PC-9 (cell line): ENCODE measurements at regions not wholly inside any gene's neighbourhood (a gene's known extent, or its start where the extent isn't known, plus 50 kb on each side); places are given as distances from the start of the nearest gene placed in this dataset.

ENCODE experiments used
- BruUV-seq: library from RNA; stranded (reverse); fragments of 400-500 nt; replicated peaks from 2 replicates; lab custom pipeline; 2021; lab: Mats Ljungman, UMichigan
- CTCF ChIA-PET: fragments of 300-600 bp; sonication (Branson Sonifier 250); formaldehyde crosslinking; loops from one replicate; lab custom pipeline; 2022; ENCODE audit warnings: antibody characterized with exemption; lab: Charles Lee
- POLR2A ChIA-PET: fragments of 300-600 bp; sonication (Branson Sonifier 250); formaldehyde crosslinking; loops from one replicate; lab custom pipeline; 2022; ENCODE audit warnings: antibody characterized with exemption; ENCODE audit not compliant: unreplicated experiment; lab: Charles Lee
- DNase-seq, 2 experiments: peaks; one replicate each; pipeline versions ENCODE4 v3.0.0 to v3.0.0-alpha.2; 2015 to 2022; ENCODE audit warnings: mixed read lengths in 1 of 2
- H2AFZ ChIP-seq: fragments of 200-600 bp; sonication (generic); 2 replicates; pipeline ENCODE4 v1.8.1; 2017; ENCODE audit warnings: antibody characterized with exemption
- H3F3A ChIP-seq: fragments of 200-600 bp; sonication (generic); 2 replicates; pipeline ENCODE4 v1.8.1; 2017; ENCODE audit warnings: antibody characterized with exemption, mild to moderate bottlenecking, low read depth; ENCODE audit not compliant: insufficient read depth
- H3K27ac ChIP-seq: fragments of 200-600 bp; sonication (generic); 2 replicates; pipeline ENCODE4 v1.6.1; 2016; ENCODE audit warnings: mixed run types
- H3K27me3 ChIP-seq: fragments of 200-600 bp; sonication (generic); 2 replicates; pipeline ENCODE4 v1.6.1; 2016; ENCODE audit warnings: low read depth, mixed run types; ENCODE audit not compliant: insufficient read depth
- H3K36me3 ChIP-seq: fragments of 200-600 bp; sonication (generic); 2 replicates; pipeline ENCODE4 v1.6.1; 2016; ENCODE audit warnings: low read depth, mixed run types
- H3K4me1 ChIP-seq: fragments of 200-600 bp; sonication (generic); replicated peaks from 2 replicates; pipeline ENCODE4 v1.6.1; 2016; ENCODE audit warnings: mixed run types; ENCODE audit not compliant: insufficient read depth
- H3K4me2 ChIP-seq: fragments of 200-600 bp; sonication (generic); 2 replicates; pipeline ENCODE4 v1.6.1; 2017; ENCODE audit warnings: mixed run types
- H3K4me3 ChIP-seq: fragments of 200-600 bp; sonication (generic); 2 replicates; pipeline ENCODE4 v1.6.1; 2016; ENCODE audit warnings: mixed run types
- H3K79me2 ChIP-seq: fragments of 200-600 bp; sonication (generic); 2 replicates; pipeline ENCODE4 v1.6.1; 2017; ENCODE audit warnings: low read depth, mixed run types
- H3K9me2 ChIP-seq: fragments of 200-600 bp; sonication (generic); 2 replicates; pipeline ENCODE4 v1.8.1; 2017; ENCODE audit warnings: mild to moderate bottlenecking; ENCODE audit not compliant: insufficient read depth
- H3K9me3 ChIP-seq: fragments of 200-600 bp; sonication (generic); 2 replicates; pipeline ENCODE4 v1.8.1; 2016; ENCODE audit warnings: low read depth; ENCODE audit not compliant: insufficient read depth
- H4K20me1 ChIP-seq: fragments of 200-600 bp; sonication (generic); 2 replicates; pipeline ENCODE4 v1.8.1; 2017; ENCODE audit not compliant: insufficient read depth
- EZH2 ChIP-seq: fragments of 200-600 bp; sonication (generic); IDR thresholded peaks from 2 replicates; pipeline ENCODE4 v1.8.0; 2017; ENCODE audit warnings: antibody characterized with exemption, low read depth
- intact Hi-C: fragments of 100-400 bp; cut with micrococcal nuclease; formaldehyde crosslinking; loops from one replicate; pipeline ENCODE4 v1.10.0; 2022; ENCODE audit not compliant: unreplicated experiment
- TF ChIP-seq, protein P1 (sequence below): fragments of 200-600 bp; sonication (generic); conservative IDR thresholded peaks from 2 replicates; pipeline ENCODE4 v1.6.1; 2017; ENCODE audit warnings: mixed run types, antibody characterized with exemption, mild to moderate bottlenecking, moderate library complexity

GRCh38 chr6:156511051-156511450, 266.1 kb upstream of the ARID1B start:
- no peak for DNase-seq
- H3K4me1 ChIP-seq, result no peaks in the 10 kb centered on the region
- BruUV-seq, result no TSS peak
- H3K27ac ChIP-seq, result no peak overlapping the region
- CTCF ChIA-PET, result no interaction called here
- TF ChIP-seq, protein P1, sequence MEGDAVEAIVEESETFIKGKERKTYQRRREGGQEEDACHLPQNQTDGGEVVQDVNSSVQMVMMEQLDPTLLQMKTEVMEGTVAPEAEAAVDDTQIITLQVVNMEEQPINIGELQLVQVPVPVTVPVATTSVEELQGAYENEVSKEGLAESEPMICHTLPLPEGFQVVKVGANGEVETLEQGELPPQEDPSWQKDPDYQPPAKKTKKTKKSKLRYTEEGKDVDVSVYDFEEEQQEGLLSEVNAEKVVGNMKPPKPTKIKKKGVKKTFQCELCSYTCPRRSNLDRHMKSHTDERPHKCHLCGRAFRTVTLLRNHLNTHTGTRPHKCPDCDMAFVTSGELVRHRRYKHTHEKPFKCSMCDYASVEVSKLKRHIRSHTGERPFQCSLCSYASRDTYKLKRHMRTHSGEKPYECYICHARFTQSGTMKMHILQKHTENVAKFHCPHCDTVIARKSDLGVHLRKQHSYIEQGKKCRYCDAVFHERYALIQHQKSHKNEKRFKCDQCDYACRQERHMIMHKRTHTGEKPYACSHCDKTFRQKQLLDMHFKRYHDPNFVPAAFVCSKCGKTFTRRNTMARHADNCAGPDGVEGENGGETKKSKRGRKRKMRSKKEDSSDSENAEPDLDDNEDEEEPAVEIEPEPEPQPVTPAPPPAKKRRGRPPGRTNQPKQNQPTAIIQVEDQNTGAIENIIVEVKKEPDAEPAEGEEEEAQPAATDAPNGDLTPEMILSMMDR, result no peak
- no peak for TF ChIP-seq EZH2
- H4K20me1 ChIP-seq, result no peaks in the 10 kb centered on the region
- no peaks in the 10 kb centered on the region for H3F3A ChIP-seq
- H3K9me2 ChIP-seq, result no peaks in the 10 kb centered on the region
- intact Hi-C loops, result no loop called here
- no peak overlapping the region for H3K4me3 ChIP-seq
- POLR2A ChIA-PET, result no interaction called here
- no peaks in the 10 kb centered on the region for H3K9me3 ChIP-seq
- no peak overlapping the region for H2AFZ ChIP-seq
- H3K36me3 ChIP-seq, result no peaks in the 10 kb centered on the region
- H3K79me2 ChIP-seq, result no peaks in the 10 kb centered on the region
- H3K4me2 ChIP-seq, result no peak overlapping the region
- H3K27me3 ChIP-seq, result peaks cover 7% of the 10 kb centered on the region

- CTCF ChIA-PET, result no interaction called here
- H3K4me3 ChIP-seq, result no peak overlapping the region
Observed at GRCh38 chr6:156510242-156510641, 266.9 kb upstream of the ARID1B start.

DNA sequence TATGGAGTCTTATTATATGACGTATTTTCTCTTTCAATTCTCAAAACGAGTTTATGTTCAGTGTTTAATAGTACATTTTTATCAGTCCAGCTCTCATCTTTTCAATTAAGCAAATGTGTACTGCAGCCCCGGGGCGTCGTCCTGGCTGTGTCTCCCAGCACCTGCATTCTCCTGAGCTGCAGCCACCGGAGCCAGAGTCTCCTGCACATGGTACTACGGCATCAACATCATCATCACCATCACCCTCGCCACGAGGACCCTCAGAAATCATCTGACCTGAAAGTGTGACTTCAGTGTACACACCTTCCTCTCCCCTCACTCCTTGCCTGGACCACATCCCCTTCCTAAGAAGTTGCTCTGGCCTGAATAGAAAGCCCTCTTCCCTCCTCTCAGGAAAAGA, 267.7 kb upstream of the ARID1B start:
- no peaks in the 10 kb centered on the region for H4K20me1 ChIP-seq
- CTCF ChIA-PET, result no interaction called here
- H3K4me1 ChIP-seq, result no peaks in the 10 kb centered on the region
- H3K4me2 ChIP-seq, result no peak overlapping the region
- H3F3A ChIP-seq, result no peaks in the 10 kb centered on the region
- no peak for TF ChIP-seq EZH2
- TF ChIP-seq, protein P1, result no peak
- H3K4me3 ChIP-seq, result no peak overlapping the region
- no peaks in the 10 kb centered on the region for H3K9me2 ChIP-seq
- intact Hi-C loops, result no loop called here
- no peaks in the 10 kb centered on the region for H3K9me3 ChIP-seq
- H3K27ac ChIP-seq, result no peak overlapping the region
- no peak overlapping the region for H2AFZ ChIP-seq
- no peaks in the 10 kb centered on the region for H3K36me3 ChIP-seq
- H3K79me2 ChIP-seq, result no peaks in the 10 kb centered on the region
- no peak for DNase-seq
- H3K27me3 ChIP-seq, result peaks cover 7% of the 10 kb centered on the region
- BruUV-seq, result no TSS peak
- POLR2A ChIA-PET, result no interaction called here

More at GRCh38 chr6:156510242-156510641, 266.9 kb upstream of the ARID1B start:
- H3K4me1 ChIP-seq, result no peaks in the 10 kb centered on the region
- POLR2A ChIA-PET, result no interaction called here
- no peaks in the 10 kb centered on the region for H3K36me3 ChIP-seq
- no peak overlapping the region for H2AFZ ChIP-seq
- no peak overlapping the region for H3K27ac ChIP-seq
- no peaks in the 10 kb centered on the region for H3F3A ChIP-seq
- no peaks in the 10 kb centered on the region for H3K79me2 ChIP-seq
- intact Hi-C loops, result no loop called here
- H3K4me2 ChIP-seq, result no peak overlapping the region
- BruUV-seq, result no TSS peak
- DNase-seq, result no peak
- peaks cover 7% of the 10 kb centered on the region for H3K27me3 ChIP-seq
- H3K9me2 ChIP-seq, result no peaks in the 10 kb centered on the region
- H3K9me3 ChIP-seq, result no peaks in the 10 kb centered on the region
- no peaks in the 10 kb centered on the region for H4K20me1 ChIP-seq
- TF ChIP-seq, protein P1, result no peak
- TF ChIP-seq EZH2, result no peak
